DND-41 (cell line): ENCODE measurements at regions not wholly inside any gene's neighbourhood (a gene's known extent, or its start where the extent isn't known, plus 50 kb on each side); places are given as distances from the start of the nearest gene placed in this dataset.

Experiments
- EZH2 ChIP-seq: IDR thresholded peaks from 3 replicates; pipeline ENCODE4 v1.6.1; 2012; ENCODE audit warnings: borderline replicate concordance, low read depth, mild to moderate bottlenecking, moderate library complexity, low read length, inconsistent platforms; ENCODE audit not compliant: severe bottlenecking
- TF ChIP-seq, protein P1 (sequence below): IDR thresholded peaks from 2 replicates; pipeline ENCODE4 v1.5.1; 2012; ENCODE audit warnings: borderline replicate concordance, low read length, moderate library complexity, mild to moderate bottlenecking; ENCODE audit not compliant: poor library complexity, severe bottlenecking; ENCODE audit errors: extremely low read depth

DNA sequence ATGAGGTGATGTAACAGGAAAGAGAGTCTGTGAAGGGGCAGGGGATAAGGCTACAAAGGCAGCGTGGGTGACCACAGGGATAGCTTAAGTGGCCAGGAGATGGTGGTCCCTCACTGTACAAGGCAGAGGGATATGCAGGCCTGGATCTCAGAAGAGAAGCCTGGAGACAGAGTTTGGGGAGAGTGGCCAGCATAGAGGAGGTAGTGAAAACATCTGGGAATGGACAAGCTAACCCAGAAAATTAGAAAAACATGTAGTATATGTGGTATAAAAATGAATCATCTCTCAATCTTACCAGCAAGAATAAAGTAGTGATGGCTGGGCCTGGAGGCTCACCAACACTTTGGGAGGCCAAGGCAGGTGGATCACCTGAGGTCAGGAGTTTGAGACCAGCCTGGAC is 349.2 kb upstream of the KLF4 start:
- TF ChIP-seq, protein P1, sequence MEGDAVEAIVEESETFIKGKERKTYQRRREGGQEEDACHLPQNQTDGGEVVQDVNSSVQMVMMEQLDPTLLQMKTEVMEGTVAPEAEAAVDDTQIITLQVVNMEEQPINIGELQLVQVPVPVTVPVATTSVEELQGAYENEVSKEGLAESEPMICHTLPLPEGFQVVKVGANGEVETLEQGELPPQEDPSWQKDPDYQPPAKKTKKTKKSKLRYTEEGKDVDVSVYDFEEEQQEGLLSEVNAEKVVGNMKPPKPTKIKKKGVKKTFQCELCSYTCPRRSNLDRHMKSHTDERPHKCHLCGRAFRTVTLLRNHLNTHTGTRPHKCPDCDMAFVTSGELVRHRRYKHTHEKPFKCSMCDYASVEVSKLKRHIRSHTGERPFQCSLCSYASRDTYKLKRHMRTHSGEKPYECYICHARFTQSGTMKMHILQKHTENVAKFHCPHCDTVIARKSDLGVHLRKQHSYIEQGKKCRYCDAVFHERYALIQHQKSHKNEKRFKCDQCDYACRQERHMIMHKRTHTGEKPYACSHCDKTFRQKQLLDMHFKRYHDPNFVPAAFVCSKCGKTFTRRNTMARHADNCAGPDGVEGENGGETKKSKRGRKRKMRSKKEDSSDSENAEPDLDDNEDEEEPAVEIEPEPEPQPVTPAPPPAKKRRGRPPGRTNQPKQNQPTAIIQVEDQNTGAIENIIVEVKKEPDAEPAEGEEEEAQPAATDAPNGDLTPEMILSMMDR: no peak
- TF ChIP-seq EZH2: no peak
